HUES64 (cell line): ENCODE measurements at regions not wholly inside any gene's neighbourhood (a gene's known extent, or its start where the extent isn't known, plus 50 kb on each side); places are given as distances from the start of the nearest gene placed in this dataset.

Experiments used
- H3K27ac ChIP-seq: 2 replicates; pipeline ENCODE4 v1.7.0; 2013; ENCODE audit warnings: low read depth, low read length, inconsistent platforms
- H3K27me3 ChIP-seq: 2 replicates; pipeline ENCODE4 v1.6.1; 2013; ENCODE audit warnings: mild to moderate bottlenecking, low read length; ENCODE audit not compliant: insufficient read depth
- H3K36me3 ChIP-seq: 2 replicates; pipeline ENCODE4 v1.6.1; 2013; ENCODE audit warnings: mild to moderate bottlenecking, low read length; ENCODE audit not compliant: insufficient read depth
- H3K4me1 ChIP-seq: 2 replicates; pipeline ENCODE4 v1.6.1; 2013; ENCODE audit warnings: mild to moderate bottlenecking, low read length, moderate library complexity; ENCODE audit not compliant: insufficient read depth
- H3K4me3 ChIP-seq: 2 replicates; pipeline ENCODE4 v1.5.1; 2013; ENCODE audit warnings: mild to moderate bottlenecking, low read length, moderate library complexity
- H3K9ac ChIP-seq: 2 replicates; pipeline ENCODE4 v1.6.1; 2013; ENCODE audit warnings: mild to moderate bottlenecking, low read depth, low read length
- H3K9me3 ChIP-seq: 2 replicates; pipeline ENCODE4 v1.6.1; 2013; ENCODE audit warnings: low read depth, low read length; ENCODE audit not compliant: insufficient read depth
- WGBS: fragments of 150-250, 120-280 bp; methylation state at CpG from one replicate; pipeline ENCODE4 v1.1.7; 2013; ENCODE audit warnings: missing lambda C conversion rate; 5-methylcytosine and 5-hydroxymethylcytosine counted together

- no peaks in the 10 kb centered on the region for H3K9me3 ChIP-seq
- 90% methylated on average over 4 of the region's 4 CpGs for WGBS
- peaks cover 64% of the 10 kb centered on the region for H3K4me1 ChIP-seq
- H3K9ac ChIP-seq = no peak overlapping the region
- no peaks in the 10 kb centered on the region for H3K36me3 ChIP-seq
- H3K27me3 ChIP-seq = no peaks in the 10 kb centered on the region
- H3K27ac ChIP-seq = peak overlapping the region; percentile 82
- no peak overlapping the region for H3K4me3 ChIP-seq
Measured at GRCh38 chr18:27717250-27717649, 459.7 kb downstream of the CDH2 start.

GRCh38 chr18:27715751-27716150, 461.2 kb downstream of the CDH2 start:
- Histone ChIP-seq H3K9me3 (no peaks in the 10 kb centered on the region), H3K36me3 (no peaks in the 10 kb centered on the region), H3K27me3 (no peaks in the 10 kb centered on the region), H3K9ac (no peak overlapping the region), H3K27ac (no peak overlapping the region), H3K4me3 (no peak overlapping the region), H3K4me1 (peaks cover 75% of the 10 kb centered on the region)
- 98% methylated on average over 2 of the region's 3 CpGs for WGBS

- Histone ChIP-seq H3K27me3 (no peaks in the 10 kb centered on the region), H3K27ac (peak overlapping the region; percentile 80), H3K36me3 (no peaks in the 10 kb centered on the region), H3K4me1 (peaks cover 64% of the 10 kb centered on the region), H3K9ac (peak overlapping the region; percentile 60; the same call in 1 of the 2 replicates), H3K9me3 (peaks cover 6% of the 10 kb centered on the region), H3K4me3 (no peak overlapping the region)
- 76% methylated on average over 2 of the region's 3 CpGs for WGBS
Measured at GRCh38 chr18:27713738-27714095, 463.2 kb downstream of the CDH2 start.

GRCh38 chr18:27713037-27713737, 463.7 kb downstream of the CDH2 start:
- Histone ChIP-seq H3K9me3 (peaks cover 6% of the 10 kb centered on the region), H3K27me3 (no peaks in the 10 kb centered on the region), H3K4me1 (peaks cover 58% of the 10 kb centered on the region), H3K27ac (peak overlapping the region; percentile 80), H3K4me3 (peak overlapping the region; percentile 23; the same call in 1 of the 2 replicates), H3K36me3 (no peaks in the 10 kb centered on the region), H3K9ac (peak overlapping the region; percentile 60)
- WGBS = 13% methylated on average over 2 of the region's 2 CpGs

GRCh38 chr18:27712066-27712465, 464.9 kb downstream of the CDH2 start:
- Histone ChIP-seq H3K27me3 (no peaks in the 10 kb centered on the region), H3K27ac (peak overlapping the region; percentile 80), H3K4me3 (no peak overlapping the region), H3K4me1 (peaks cover 47% of the 10 kb centered on the region), H3K9me3 (peaks cover 6% of the 10 kb centered on the region), H3K36me3 (no peaks in the 10 kb centered on the region), H3K9ac (peak overlapping the region; percentile 35; the same call in 1 of the 2 replicates)
- WGBS = 51% methylated on average over 2 of the region's 2 CpGs

DNA sequence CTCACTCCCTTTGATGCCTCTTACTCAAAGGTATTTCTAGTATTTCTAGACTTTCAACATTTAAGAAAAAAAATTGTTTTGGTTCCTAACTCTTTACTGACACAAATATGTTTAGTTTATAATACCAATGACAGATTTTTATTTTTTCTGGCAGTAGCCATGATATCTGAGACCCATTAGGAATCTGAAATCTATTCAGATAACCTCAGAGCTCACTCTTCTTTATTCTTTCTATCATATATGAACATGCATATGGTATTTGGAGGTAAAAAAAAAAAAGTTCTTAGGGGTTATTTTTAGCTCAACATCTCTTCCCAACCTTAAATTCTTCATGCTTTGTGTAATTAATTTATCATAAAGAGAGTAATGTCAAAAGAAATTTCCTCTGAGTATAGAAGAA, 465.5 kb downstream of the CDH2 start:
- no peaks in the 10 kb centered on the region for H3K27me3 ChIP-seq
- peaks cover 43% of the 10 kb centered on the region for H3K4me1 ChIP-seq
- H3K27ac ChIP-seq = peak overlapping the region; percentile 80
- H3K4me3 ChIP-seq = no peak overlapping the region
- peaks cover 6% of the 10 kb centered on the region for H3K9me3 ChIP-seq
- H3K9ac ChIP-seq = peak overlapping the region; percentile 4; the same call in 1 of the 2 replicates
- H3K36me3 ChIP-seq = no peaks in the 10 kb centered on the region

GRCh38 chr18:27709344-27709743, 467.6 kb downstream of the CDH2 start:
- WGBS = 80% methylated on average over 1 of the region's 1 CpG

DNA sequence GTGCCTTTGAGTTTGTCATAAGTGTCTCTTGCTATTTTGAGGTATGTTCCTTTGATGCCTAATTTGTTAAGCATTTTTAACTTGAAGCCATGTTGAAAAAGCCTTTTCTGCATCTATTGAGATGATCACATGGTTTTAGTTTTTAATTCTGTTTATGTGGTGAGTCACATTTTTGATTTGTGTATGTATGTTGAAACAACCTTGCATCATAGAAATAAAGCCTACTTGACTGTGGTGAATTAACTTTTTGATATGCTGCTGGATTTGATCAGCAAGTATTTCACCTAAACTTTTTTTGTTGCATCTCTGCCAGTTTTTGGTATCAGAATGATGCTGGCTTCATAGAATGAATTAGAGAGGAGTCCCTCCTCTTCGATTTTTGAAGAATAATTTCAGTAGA, 469.7 kb downstream of the CDH2 start:
- 100% methylated on average over 1 of the region's 1 CpG for WGBS
- Histone ChIP-seq H3K4me1 (peaks cover 23% of the 10 kb centered on the region), H3K4me3 (no peak overlapping the region), H3K9me3 (peaks cover 6% of the 10 kb centered on the region), H3K36me3 (no peaks in the 10 kb centered on the region), H3K27me3 (no peaks in the 10 kb centered on the region), H3K9ac (no peak overlapping the region), H3K27ac (no peak overlapping the region)

More at GRCh38 chr18:27709344-27709743, 467.6 kb downstream of the CDH2 start:
- H3K36me3 ChIP-seq = no peaks in the 10 kb centered on the region
- H3K27ac ChIP-seq = no peak overlapping the region
- no peaks in the 10 kb centered on the region for H3K27me3 ChIP-seq
- peaks cover 6% of the 10 kb centered on the region for H3K9me3 ChIP-seq
- H3K4me3 ChIP-seq = no peak overlapping the region
- no peak overlapping the region for H3K9ac ChIP-seq
- peaks cover 41% of the 10 kb centered on the region for H3K4me1 ChIP-seq

DNA sequence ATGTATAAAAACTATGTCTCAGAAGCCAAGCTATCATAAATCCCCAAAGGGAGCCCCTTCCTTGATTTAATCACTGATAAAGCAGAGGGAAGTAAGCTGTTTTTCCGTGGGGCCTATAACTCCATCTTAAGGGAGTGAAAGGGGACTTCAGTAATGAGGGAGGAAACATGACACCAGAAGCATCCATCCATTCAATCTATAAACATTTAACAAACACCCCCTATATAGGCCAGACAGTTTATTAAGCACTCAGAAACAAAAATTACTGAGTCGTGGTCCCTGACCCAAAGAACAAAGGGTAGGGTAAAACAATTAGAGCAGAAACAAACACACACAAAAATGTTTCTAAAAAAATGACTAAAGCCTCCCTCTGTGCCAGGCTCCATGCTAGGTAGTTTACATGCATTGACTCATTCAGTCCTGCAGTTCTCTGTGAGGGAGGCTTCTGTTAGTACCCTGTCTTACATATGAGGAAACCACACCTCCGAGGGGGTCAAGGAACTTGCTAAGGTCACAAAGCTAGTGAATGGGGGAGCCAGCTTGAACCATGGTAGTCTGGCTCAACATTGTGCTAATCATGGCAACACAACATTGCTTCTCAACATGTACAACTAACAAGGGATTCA, 472.1 kb downstream of the CDH2 start:
- H3K9me3 ChIP-seq = peaks cover 6% of the 10 kb centered on the region
- H3K27ac ChIP-seq = no peak overlapping the region
- H3K27me3 ChIP-seq = no peaks in the 10 kb centered on the region
- no peak overlapping the region for H3K4me3 ChIP-seq
- no peak overlapping the region for H3K9ac ChIP-seq
- H3K4me1 ChIP-seq = peaks cover 15% of the 10 kb centered on the region; the same call in 1 of the 2 replicates
- no peaks in the 10 kb centered on the region for H3K36me3 ChIP-seq
- 40% methylated on average over 3 of the region's 3 CpGs for WGBS

DNA sequence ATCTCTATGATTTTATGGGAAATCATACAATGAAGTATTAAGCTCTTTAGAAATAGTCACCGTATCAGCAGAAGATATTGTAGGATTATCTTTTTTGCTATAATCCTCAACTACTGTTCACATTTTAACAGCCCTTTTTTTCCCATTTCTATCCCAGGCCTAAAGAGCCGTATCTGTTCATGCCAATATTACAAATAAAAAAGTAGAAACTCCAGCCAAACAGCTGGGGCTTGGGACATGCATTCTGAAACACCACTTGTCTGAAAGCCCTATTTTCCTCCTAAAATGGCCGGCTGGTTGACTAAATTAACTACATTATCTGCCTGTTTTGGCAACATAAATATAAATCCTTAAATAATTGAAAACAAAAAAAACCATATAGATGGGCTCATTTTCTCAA, 477.8 kb downstream of the CDH2 start:
- WGBS = 91% methylated on average over 2 of the region's 3 CpGs

GRCh38 chr18:27696148-27696547, 480.8 kb downstream of the CDH2 start:
- H3K27me3 ChIP-seq = no peaks in the 10 kb centered on the region
- no peak overlapping the region for H3K9ac ChIP-seq
- H3K27ac ChIP-seq = no peak overlapping the region
- H3K36me3 ChIP-seq = no peaks in the 10 kb centered on the region
- H3K4me1 ChIP-seq = 0 out of 2 replicates have a peak, but pooled peaks cover 6% of the 10 kb centered on the region
- 98% methylated on average over 2 of the region's 2 CpGs for WGBS
- H3K4me3 ChIP-seq = no peak overlapping the region
- H3K9me3 ChIP-seq = no peaks in the 10 kb centered on the region

More for the DNA sequence above, 477.8 kb downstream of the CDH2 start:
- Histone ChIP-seq H3K27me3 (no peaks in the 10 kb centered on the region), H3K9ac (no peak overlapping the region), H3K27ac (no peak overlapping the region), H3K4me3 (no peak overlapping the region), H3K9me3 (no peaks in the 10 kb centered on the region), H3K36me3 (no peaks in the 10 kb centered on the region), H3K4me1 (peaks cover 7% of the 10 kb centered on the region; the same call in 1 of the 2 replicates)
